CD1c-positive myeloid dendritic cell (primary cell): ENCODE measurements at regions not wholly inside any gene's neighbourhood (a gene's known extent, or its start where the extent isn't known, plus 50 kb on each side); places are given as distances from the start of the nearest gene placed in this dataset.

ENCODE experiments used
- DNase-seq: peaks from one replicate; pipeline ENCODE4 v3.0.0-alpha.2; 2016; ENCODE audit errors: extremely low spot score

DNA sequence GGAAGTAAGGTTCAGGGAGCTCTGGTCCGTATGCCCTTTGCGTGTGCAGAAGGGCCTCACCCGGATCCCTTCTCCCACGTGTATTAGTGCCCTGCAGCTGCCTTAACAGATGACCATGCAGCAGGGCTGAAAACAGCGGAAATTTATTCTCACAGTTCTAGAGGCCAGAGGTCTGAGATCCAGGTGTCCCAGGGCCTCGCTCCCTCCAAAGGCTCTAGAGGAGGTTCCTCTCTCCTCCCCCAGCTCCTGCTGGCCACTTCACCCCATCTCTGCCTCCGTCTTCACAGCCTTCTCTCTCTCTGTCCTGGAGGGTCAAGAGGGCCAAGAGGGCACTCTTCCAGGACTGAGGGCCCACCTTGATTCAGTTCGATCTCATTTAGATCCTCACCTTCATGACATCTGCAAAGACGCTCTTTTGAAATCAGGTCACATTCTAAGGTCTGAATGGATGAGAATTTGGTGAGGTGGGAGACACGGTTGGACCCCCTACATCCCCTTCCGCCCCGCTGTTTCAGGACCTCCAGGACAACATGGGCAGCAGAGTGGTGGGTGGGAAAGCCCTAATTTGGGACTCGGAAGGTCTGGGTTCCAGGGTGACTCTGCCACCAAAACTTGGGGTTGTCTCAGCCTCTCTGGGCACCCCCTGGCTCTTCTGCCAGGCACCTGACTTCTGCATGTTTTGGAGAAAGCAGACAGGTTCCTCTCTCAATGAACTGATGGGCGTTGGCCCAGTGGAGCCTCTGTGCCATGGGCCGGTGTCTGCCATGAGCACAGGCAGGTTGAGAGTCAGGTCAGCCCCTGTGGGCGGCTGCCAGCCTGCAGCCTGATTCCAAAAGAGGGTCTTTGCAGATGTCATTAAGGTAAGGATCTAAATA lies 361.2 kb downstream of the SEC14L1 start:
- no peak for DNase-seq

DNA sequence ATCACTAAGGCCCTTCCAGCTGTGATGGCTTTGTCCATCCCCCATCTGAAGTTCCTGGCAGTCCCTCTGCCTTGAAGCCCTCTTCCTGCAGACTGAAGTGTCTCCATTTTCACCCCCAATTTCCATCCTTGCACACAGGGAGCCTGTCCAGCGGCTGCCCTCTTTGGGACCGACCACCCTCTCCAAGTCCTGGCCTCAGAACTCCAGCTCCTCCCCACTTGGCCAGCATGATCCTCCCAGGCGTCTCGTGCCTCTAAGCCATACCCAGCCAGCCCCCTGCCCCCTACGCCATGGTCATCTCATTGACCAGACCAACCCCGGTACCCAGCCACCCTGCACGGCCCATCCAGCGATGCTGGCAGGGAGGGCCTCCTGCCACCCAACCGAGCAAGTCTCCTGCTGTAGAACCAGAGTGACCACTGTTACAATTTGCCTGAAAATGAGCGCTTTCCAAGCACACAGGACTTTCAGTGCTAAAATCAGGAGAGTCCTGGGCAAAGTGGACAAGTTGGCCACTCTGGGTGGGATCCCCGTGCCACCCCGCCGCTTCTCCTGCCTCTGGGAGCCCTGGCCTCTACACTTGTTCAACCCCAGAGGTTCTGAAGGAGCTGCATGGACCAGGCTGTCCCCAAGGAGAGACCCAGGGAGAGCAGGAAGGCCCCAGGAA lies 362.0 kb downstream of the SEC14L1 start:
- no peak for DNase-seq

DNA sequence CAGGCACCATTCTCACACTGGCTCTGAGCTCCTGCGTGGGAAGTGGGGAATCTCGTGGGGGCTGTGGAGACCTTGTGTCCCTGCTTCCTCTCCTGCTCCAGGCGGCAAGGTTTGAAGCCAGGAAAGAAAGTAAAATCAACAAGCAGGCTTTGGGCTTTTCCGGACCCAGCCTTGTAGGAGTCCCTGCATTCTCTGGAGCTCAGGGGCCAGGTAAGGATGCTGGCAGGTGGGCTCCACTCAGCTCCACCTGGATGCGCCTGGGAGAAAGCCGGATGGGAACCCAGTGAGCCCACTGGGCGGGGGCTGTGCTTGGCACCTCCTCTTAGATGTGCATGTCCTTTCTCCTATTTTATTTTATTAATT lies 362.5 kb downstream of the SEC14L1 start:
- DNase-seq, result no peak

DNA sequence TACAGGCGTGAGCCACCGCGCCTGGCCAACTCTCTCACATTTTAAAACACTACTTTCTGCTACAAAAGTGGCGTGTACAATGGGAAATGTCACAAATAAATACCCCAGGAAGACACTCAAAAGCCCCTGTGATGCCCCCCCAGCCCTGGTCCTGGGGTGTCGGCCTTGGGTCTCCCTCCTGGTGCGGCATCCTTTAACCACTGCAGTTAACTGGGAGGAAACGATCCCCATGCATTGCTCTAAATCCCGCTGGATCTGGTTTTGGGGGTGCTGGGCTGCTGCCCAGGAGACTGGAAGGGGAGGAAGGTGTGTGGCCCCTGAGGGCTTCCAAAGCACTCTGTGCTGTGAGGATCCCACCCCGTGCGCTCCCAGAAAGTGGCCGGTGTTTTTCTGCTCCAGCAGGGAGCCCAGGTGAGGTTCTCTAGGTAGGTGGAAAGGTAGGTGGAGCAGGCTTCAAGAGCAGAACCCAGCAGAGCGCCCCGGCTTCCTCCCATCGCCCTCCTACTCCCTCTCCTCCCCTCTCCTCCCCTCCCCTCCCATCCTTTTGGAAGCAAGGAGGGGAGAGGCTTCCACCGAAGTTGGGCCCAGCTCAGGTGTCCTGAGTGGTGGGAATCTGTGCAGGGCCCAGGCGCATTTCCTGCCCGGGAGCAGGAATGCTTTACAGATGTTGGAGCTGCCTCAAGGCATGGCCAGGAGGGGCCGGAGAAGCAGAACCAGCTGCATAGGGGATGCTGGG lies 363.3 kb downstream of the SEC14L1 start:
- no peak for DNase-seq

DNA sequence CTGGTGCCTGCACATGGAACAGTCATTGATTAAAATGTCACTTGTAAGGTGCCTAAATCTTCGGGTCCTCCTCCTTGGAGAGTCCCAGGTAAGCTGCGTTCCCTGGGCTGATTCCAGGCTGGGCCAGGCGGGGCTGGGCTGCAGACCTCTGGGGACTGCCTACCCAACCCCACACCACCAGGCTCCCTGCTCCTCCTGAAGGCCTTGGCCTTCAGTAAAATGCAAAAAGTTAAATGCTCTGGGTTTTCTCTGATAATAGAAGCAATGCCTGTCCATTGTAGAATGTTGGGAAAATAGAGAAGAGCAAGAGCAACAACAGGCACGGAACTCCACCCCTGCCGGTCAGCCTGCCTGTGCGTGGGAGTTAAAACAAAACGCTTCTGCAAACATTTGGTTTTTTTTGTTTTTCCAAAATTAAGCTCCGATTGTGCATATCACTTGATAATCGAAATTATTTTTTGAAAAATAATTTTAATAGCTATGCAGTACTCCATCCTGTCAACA lies 363.9 kb downstream of the SEC14L1 start:
- DNase-seq, result no peak

DNA sequence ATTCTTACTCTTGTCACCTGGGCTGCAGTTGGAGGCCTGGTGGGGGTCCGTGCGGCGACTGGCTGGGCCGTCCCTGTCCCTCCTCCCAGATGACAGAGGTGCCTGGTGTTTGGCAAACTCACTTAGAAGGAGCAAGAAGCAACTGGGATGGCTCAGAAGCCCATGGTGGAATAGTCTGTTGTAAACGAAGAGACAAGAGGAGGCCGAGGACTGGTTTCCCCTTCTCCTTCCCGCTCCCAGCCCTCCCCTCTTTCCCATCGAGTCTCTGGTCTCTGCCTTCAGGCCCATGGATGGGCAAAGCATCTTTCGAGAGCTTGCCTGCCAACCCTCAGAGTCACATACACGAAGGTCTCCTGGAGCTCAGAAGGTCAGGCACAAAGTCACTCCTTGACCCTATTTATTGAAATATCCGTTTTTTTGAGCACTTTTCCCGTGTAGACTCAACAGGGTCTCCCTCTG lies 364.4 kb downstream of the SEC14L1 start:
- DNase-seq, result no peak

DNA sequence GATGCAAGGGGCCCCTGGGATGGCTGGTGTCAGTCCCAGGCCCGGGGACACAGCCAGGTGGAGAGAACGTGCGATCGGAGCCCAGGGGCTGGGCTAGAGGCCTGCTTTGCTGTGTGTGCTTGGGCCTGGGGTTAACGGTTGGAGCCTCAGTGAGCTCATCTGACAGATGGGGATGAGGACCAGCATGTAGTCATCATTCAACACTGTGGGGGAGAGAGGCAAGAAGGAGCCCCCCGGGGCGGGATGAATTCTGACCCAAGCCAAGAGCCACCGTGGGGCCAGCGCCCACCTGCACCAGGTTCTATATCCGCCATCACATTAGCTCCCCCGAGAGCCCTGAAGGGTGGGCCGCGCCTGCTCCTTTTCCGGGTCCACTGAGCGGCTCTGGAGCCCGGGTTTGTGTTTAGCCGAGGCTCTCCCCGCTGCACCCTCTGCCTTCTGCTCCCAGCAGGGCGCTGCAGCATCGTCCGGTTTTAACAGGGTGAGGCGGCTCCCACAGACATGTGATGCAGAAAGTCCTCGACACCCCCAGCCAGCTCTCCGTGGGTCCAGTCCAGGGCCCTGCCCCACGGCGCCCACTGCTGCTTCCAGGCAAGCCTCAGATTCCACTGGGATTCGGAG lies 365.7 kb downstream of the SEC14L1 start:
- no peak for DNase-seq

DNA sequence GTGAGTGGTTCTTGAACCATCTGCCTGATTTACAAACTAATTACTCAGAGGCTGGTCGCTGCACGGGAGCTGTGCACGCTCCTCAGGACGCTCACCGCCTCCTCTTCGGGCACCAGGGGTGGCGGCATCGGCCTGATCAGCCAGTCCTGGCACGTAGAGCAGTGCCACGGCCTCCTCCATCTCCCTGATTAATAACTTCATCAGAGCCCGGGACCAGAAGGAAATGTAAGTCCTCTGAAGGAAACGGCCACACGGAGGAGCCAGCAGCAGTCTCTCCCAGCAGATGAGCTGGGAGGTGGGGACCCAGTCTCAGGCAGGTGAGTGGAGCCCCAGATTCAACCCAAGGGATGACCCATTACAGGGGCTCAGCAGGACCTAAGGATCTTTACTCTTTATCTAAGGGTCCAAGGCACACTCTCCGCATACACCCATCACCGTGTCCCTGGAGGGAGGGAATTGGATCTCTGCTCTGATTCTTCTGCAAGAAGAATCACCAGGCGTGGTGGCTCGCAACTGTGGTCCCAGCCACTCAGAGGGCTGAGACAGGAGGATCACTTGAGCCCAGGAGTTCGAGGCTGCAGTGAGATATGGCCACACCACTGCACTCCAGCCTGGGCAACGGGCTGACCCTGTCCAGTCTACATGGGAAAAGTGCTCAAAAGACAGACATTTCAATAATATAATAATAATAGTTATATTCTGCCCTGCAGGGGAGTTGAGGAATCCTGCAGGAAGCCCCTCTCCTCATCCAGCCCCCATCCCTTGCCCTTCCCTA lies 366.5 kb downstream of the SEC14L1 start:
- no peak for DNase-seq

DNA sequence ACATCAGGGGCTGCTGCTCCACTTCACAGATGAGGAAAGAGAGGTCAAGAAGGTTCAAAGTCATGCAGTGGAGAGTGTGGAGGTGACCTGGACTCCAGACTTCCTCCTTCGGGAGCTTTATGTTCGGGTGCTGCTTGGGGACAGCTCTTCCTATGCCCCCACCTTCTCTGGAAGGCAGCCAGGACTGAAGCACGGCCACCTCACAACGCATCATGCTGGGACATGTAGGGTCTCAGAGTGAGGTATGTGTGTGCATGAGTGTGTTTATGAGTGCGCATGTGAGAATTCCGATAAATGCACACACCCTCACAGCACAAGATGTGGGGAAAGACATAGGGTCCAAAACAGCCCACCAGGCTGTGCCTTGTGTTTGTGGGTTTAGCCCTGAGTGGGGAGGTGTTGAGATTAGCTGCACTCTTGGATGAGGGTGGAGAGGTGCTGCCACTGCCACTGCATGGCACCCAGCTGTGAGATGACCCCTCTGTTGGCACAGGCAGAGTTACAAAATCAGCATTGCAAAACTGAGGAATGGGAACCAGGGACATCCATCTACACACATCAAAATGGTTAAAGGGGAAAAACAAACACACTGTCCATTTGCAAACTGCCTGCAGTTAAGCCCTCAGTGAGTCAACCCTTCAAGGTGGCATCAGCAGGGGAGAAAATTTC lies 367.4 kb downstream of the SEC14L1 start:
- no peak for DNase-seq

DNA sequence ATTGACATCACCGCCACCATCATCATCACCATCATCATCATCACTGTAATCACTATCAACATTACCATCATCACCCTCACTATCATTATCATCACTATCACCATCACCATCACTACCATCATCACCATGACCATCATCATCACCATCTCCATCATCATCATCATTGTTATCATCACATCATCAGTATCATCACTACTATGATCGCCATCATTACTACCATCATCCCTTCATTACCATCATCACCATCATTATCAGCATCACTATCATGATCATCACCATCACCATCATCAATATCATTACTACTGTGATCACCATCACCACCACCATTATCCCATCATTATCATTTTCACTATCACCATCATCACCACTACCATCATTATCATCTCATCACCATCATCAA lies 368.3 kb downstream of the SEC14L1 start:
- no peak for DNase-seq

DNA sequence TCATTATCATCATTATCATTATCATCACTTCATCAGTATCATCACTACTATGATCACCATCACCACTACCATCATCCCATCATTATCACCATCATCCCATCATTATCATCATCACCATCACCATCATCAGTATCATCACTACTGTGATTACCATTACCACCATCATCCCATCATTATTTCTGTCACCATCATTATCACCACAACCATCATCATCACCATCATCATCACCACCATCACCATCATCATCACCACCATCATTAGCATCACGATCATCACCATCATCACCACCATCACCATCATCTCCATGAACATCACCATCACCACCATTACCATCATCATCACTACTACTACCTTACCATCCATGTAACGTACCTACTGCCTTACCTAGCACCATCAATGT lies 368.8 kb downstream of the SEC14L1 start:
- DNase-seq, result no peak

DNA sequence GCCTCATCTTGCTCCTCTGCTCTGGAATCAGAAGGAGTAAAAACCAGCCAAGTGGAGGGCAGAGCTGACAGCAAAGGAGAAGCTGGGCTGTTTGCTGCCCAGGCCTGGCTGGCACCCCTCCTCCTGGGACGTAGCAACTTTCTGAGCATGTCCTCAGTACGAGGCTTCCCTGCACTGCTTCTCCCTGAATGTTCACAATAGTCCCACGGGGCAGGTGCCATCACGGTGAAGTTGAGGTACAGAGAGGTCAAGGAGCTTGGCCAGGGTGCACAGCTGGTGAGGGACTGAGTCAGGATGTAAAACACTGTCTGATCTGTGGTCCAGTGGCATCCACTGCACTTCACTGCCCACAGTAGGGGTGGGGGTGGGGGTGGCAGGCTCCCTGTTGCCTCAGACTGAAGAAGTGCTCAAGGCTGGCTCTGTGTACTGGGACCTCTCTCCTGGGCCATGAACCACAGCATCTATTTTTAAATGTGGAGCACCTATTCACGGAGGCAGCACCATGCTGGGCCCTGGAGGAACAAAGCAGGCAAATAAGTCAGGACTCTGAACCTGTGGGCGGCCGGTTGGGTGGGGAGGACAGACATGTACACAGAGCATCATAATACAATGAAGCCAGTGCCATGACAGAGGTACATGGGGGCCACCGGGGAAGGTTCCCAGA lies 369.5 kb downstream of the SEC14L1 start:
- no peak for DNase-seq

DNA sequence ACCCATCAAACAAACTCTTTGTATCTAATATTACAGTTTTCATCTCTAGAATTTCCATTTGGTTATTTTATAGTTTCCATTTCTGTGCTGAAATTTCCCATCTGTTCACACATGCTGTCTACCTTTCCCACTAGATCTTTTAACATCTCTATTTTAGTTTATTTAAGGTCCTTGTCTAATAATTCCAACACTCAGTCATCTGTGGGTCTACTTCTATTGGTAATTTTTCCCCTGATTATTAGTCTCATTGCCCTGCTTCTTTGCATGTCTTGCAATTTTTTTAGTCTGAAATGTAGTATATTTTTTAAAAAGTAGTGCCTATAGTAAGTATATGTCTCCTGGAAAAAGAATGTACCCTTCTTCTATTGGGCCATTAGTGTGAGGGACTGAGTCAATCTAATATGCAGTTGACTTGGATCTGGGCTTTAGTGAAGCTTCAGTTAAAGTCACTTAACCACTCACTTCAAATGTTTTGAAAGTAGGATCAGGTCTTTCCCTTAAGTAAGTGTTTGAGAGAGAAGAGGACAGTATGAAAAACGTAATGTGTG lies 370.8 kb downstream of the SEC14L1 start:
- DNase-seq, result no peak

DNA sequence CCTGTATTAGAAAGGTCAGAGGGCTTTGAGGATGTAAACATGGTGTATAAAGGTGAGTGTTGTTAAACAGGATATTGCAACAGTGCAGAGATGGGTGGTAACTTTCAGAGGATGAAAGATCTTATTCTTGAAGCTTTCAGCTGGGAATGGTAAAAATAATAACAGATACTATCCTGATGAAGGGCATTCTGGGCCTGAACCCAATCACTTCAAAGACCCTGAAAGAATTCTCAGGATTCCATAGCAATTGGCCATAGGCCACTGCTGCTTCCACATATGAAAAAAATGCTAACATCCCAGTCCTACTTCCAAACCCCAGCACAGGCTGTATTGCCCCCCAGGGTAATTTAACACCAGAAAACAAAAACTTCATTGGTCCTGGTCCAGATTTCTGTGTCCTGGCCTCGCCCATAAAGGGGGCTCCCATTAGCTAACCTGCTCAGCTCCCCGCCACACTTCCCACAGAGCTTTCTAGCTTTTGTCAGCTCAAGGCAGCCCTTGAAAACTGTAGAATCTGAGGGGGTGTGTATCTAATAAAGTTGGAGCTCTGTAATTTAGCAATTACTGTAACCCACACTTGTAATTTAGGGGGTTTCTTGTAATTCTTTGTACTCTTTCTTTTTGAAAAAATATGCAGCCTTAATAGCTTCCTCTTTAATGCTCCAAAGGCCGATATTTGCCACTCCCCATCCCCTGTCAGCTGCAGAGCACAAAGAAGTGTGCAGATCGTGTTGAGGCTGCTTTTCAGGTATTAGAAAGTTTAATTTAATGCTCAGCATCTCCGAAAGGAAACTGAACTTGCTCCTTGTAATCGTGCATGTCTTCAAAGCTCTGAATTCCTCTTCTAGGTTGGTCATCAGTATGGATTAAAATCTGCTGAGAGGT lies 371.5 kb downstream of the SEC14L1 start:
- no peak for DNase-seq

DNA sequence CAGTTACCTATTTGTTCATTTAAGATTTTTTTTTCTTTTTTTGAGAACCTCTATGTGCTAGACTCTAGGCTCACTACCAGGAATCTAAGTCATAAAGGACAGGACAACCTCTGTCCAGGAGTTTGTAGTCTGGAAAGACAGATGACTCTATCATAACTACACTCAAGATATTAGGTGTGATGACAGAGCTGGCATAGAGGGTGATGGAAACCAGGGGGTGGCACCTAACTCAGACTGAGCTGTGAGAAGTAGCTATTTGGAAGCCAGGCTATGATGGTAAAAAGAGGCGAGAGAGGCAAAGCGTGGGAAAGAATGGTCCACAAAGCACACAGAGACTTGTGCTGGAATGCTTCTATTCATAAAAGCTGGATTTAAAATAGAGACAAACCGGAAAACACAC lies 372.3 kb downstream of the SEC14L1 start:
- DNase-seq, result no peak

DNA sequence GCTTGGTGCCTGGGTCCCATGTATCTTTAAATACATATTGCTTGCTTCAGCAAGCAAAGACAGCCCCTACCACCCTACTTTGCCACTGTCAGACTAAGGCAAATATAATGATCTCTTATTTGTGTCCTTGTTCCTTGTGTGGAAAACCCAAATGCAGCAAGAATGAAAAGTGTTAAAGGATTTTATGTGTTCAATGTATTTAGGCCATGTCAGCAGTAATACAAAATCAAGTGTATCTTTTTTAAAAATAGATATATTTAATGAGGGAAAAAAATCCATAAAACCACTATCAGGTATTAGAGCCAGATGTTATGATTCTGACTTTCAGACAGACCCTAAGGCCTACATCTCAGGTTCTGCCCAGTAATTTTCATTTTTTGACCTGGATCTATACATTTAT lies 374.5 kb downstream of the SEC14L1 start:
- no peak for DNase-seq

DNA sequence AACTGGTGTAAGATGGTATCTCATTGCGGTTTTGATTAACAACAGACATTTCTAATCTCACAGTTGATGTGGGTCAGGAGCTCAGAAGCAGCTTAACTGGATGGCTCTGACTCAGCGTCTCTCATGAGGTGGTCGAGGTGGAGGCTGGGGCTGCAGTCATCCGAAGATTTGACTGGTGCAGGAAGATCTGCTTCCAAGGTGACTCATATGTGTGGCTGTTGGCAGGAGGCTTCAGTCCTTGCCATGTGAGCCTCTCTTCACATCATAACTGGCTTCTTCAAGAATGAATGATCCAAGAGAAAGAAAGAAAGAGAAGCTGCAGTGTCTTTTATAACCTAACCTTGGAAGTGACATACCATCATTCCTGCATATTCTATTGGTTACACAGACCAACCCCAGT lies 376.1 kb downstream of the SEC14L1 start:
- no peak for DNase-seq

DNA sequence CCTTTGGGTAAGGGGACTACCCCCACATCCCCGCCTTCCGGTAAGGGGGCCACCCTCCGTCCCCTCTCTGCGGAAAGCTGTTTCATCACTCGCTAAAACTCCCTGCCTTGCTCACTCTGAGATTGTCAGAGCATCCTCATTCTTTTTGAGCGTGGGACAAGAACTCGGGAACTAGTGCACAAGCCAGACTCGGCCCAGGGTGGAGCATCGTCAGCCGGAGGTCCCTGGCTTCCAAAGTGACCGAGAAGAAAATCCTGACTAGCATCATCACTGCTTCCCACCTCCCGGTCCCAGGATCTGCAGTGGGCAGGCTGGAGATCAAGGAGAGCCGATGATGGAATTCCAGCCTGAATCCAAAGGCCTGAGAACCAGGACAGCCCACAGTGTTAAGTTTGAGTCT lies 380.3 kb downstream of the SEC14L1 start:
- no peak for DNase-seq

DNA sequence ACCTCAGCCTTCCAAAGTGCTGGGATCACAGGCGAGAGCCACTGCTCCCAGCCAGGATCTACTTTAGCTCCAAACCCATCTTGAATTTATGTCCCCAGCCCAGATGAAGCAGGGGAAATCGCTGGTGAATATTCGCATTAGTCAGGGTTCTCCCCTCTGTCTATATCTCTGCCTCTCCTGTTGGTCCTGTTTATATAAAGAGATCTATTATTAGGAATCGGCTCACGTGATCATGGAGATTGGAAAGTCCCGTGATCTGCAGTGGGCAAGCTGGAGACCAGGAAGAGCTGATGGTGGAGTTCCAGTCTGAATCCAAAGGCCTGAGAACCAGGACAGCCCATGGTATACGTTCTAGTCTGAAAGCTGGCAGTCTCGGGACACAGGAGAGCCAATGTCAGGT lies 382.8 kb downstream of the SEC14L1 start:
- no peak for DNase-seq
